H1 (cell line): ENCODE measurements at regions not wholly inside any gene's neighbourhood (a gene's known extent, or its start where the extent isn't known, plus 50 kb on each side); places are given as distances from the start of the nearest gene placed in this dataset.

Source experiments
- HDAC2 ChIP-seq, 2 experiments: fragments of 300-600 bp in 1 of 2; sonication (generic) in 1 of 2; IDR thresholded peaks; 2 replicates each; pipeline ENCODE4 v1.6.1; 2011 to 2012; ENCODE audit warnings: low read depth in 2 of 2, low read length in 2 of 2, mild to moderate bottlenecking in 2 of 2, moderate library complexity in 2 of 2, borderline replicate concordance in 1 of 2, inconsistent platforms in 1 of 2
- POLR2A ChIP-seq, 2 experiments: IDR thresholded peaks; 1 replicate in 1 of 2; 2 replicates in 1 of 2; pipeline ENCODE4 v1.6.1; 2011; ENCODE audit warnings: low read depth in 2 of 2, low read length in 2 of 2, mild to moderate bottlenecking in 2 of 2; ENCODE audit errors: control extremely low read depth in 1 of 2
- RAD21 ChIP-seq, 2 experiments: IDR thresholded peaks in 1 of 2; conservative IDR thresholded peaks in 1 of 2; 2 replicates each; pipeline ENCODE4 v1.6.1; 2011; ENCODE audit warnings: low read depth in 2 of 2, low read length in 2 of 2, improper control_type of control experiment in 1 of 2, inconsistent platforms in 1 of 2, mild to moderate bottlenecking in 1 of 2, moderate library complexity in 1 of 2
- SIN3A ChIP-seq, 2 experiments: IDR thresholded peaks in 1 of 2; conservative IDR thresholded peaks in 1 of 2; 2 replicates each; pipeline ENCODE4 v1.6.1; 2011 to 2012; ENCODE audit warnings: low read length in 2 of 2, improper control_type of control experiment in 1 of 2, low read depth in 1 of 2, mild to moderate bottlenecking in 1 of 2
- SP1 ChIP-seq: IDR thresholded peaks from 2 replicates; pipeline ENCODE4 v1.6.1; 2011; ENCODE audit warnings: low read depth, low read length
- SRF ChIP-seq: IDR thresholded peaks from 2 replicates; pipeline ENCODE4 v1.6.1; 2011; ENCODE audit warnings: mild to moderate bottlenecking, low read depth, low read length, moderate library complexity

DNA sequence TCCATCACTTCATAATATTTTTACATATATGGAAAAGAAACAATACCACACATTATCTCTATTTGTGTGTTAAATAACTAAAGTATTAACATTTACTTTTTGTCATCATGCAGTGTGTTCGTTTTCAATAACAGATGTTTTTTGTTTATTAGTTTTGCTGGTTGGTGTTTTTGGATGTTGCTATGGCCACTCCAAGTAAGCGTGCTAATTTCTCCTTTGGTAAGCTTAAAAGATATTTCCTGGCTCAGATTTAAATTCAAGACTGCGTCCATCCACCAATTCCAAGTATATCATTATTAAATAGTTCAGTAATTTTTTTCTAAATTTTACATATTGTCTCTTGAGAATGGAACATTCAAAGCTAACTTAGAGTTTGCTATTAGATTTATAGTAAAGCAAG lies 235.4 kb upstream of the IL1RAPL1 start:
- TF ChIP-seq RAD21 (IDR thresholded peaks at IDR 0.05 in 1 of 2, conservative IDR thresholded peaks at IDR 0.05 in 1 of 2; ENCODE audit: low read depth in 2 of 2, low read length in 2 of 2) (no peak), POLR2A (IDR thresholded peaks at IDR 0.05; ENCODE audit: control extremely low read depth in 1 of 2, low read depth in 2 of 2, low read length in 2 of 2) (no peak), SRF (no peak), SP1 (no peak), HDAC2 (IDR thresholded peaks at IDR 0.05; ENCODE audit: borderline replicate concordance in 1 of 2, low read depth in 2 of 2, low read length in 2 of 2) (no peak), SIN3A (conservative IDR thresholded peaks at IDR 0.05 in 1 of 2, IDR thresholded peaks at IDR 0.05 in 1 of 2; ENCODE audit: low read depth in 1 of 2, low read length in 2 of 2) (no peak)
